GM12878 (cell line): ENCODE measurements at regions not wholly inside any gene's neighbourhood (a gene's known extent, or its start where the extent isn't known, plus 50 kb on each side); places are given as distances from the start of the nearest gene placed in this dataset.

ENCODE experiments used
- ATAC-seq: fragments of 200-7000 bp; cut with Tn5 transposase; 3 replicates; pipeline ENCODE4 v1.9.1; 2020; ENCODE audit warnings: mild to moderate bottlenecking, moderate library complexity
- BruUV-seq: library from RNA; stranded (reverse); fragments of 400-500 nt; replicated peaks from 2 replicates; lab custom pipeline; 2021; lab: Mats Ljungman, UMichigan
- CTCF ChIA-PET: fragments of 300-600 bp; sonication (Branson Sonifier 250); formaldehyde crosslinking; extraction: SDS; loops from one replicate; lab custom pipeline; 2021; ENCODE audit warnings: inconsistent platforms; lab: Yijun Ruan, JAX
- POLR2A ChIA-PET: fragments of 350-600 bp; formaldehyde crosslinking; extraction: SDS; loops from one replicate; lab custom pipeline; 2021; ENCODE audit warnings: inconsistent platforms; lab: Charles Lee
- RAD21 ChIA-PET: fragments of 300-600 bp; sonication (Branson Sonifier 250); formaldehyde crosslinking; loops from one replicate; lab custom pipeline; 2023; ENCODE audit warnings: antibody characterized with exemption; ENCODE audit not compliant: unreplicated experiment; lab: Charles Lee
- SMC1A ChIA-PET: fragments of 300-600 bp; sonication (Branson Sonifier 250); formaldehyde crosslinking; loops from one replicate; lab custom pipeline; 2023; ENCODE audit not compliant: unreplicated experiment, uncharacterized antibody; lab: Charles Lee
- DNase-seq: peaks from one replicate; pipeline ENCODE4 v3.0.0-alpha.2; 2011; ENCODE audit warnings: low read depth, low spot score
- FAIRE-seq: peaks from 3 replicates; lab custom pipeline; 2011; peaks lifted over from hg19 to GRCh38; lab: Jason Lieb, UNC
- H2AFZ ChIP-seq: 2 replicates; pipeline ENCODE4 v1.6.0; 2011; ENCODE audit warnings: low read depth, low read length, control low read depth; ENCODE audit not compliant: control insufficient read depth
- H3K27ac ChIP-seq: 2 replicates; pipeline ENCODE4 v1.5.1; 2011; ENCODE audit warnings: control low read depth; ENCODE audit not compliant: control insufficient read depth, insufficient read depth
- H3K27me3 ChIP-seq, 2 experiments: replicated peaks in 1 of 2; 2 replicates each; pipeline versions ENCODE4 v1.6.0 to v1.6.1; 2011; ENCODE audit warnings: low read length in 1 of 2; ENCODE audit not compliant: control insufficient read depth in 2 of 2, insufficient read depth in 2 of 2
- H3K36me3 ChIP-seq, 2 experiments: 2 replicates each; pipeline ENCODE4 v1.5.1; 2011; ENCODE audit warnings: low read length in 1 of 2; ENCODE audit not compliant: control insufficient read depth in 2 of 2, insufficient read depth in 2 of 2
- H3K4me1 ChIP-seq: 2 replicates; pipeline ENCODE4 v1.6.1; 2011; ENCODE audit warnings: mild to moderate bottlenecking, low read length, moderate library complexity, mixed read lengths; ENCODE audit not compliant: control insufficient read depth, insufficient read depth
- H3K4me2 ChIP-seq: 2 replicates; pipeline ENCODE4 v1.6.0; 2011; ENCODE audit warnings: control low read depth; ENCODE audit not compliant: control insufficient read depth, insufficient read depth
- H3K4me3 ChIP-seq: fragments of 200-600 bp; sonication (generic); 2 replicates; pipeline ENCODE4 v1.5.1; 2016
- H3K79me2 ChIP-seq: 2 replicates; pipeline ENCODE4 v1.6.0; 2011; ENCODE audit warnings: low read length; ENCODE audit not compliant: control insufficient read depth, insufficient read depth
- H3K9ac ChIP-seq: 2 replicates; pipeline ENCODE4 v1.8.0; 2011; ENCODE audit warnings: low read length, control low read depth, mixed read lengths; ENCODE audit not compliant: control insufficient read depth, insufficient read depth
- H3K9me3 ChIP-seq: replicated peaks from 3 replicates; pipeline ENCODE4 v1.5.1; 2011; ENCODE audit warnings: mild to moderate bottlenecking, low read length; ENCODE audit not compliant: control insufficient read depth, insufficient read depth
- H4K20me1 ChIP-seq: 2 replicates; pipeline ENCODE4 v1.6.0; 2011; ENCODE audit not compliant: control insufficient read depth, insufficient read depth
- CREM ChIP-seq: IDR thresholded peaks from 2 replicates; pipeline ENCODE4 v1.6.1; 2014; ENCODE audit warnings: antibody characterized with exemption, low read depth
- LARP7 ChIP-seq: fragments of 450-650 bp; IDR thresholded peaks from 2 replicates; pipeline ENCODE4 v1.6.1; 2017; ENCODE audit warnings: mild to moderate bottlenecking
- MTA2 ChIP-seq: fragments of 450-650 bp; IDR thresholded peaks from 2 replicates; pipeline ENCODE4 v1.6.1; 2016; ENCODE audit warnings: low read depth, mild to moderate bottlenecking, moderate library complexity
- MYB ChIP-seq: fragments of 150-350 bp; IDR thresholded peaks from 2 replicates; pipeline ENCODE4 v1.6.1; 2014; ENCODE audit warnings: mild to moderate bottlenecking, low read depth, low read length, borderline replicate concordance
- PKNOX1 ChIP-seq: fragments of 450-650 bp; IDR thresholded peaks from 2 replicates; pipeline ENCODE4 v1.6.1; 2016; ENCODE audit warnings: mild to moderate bottlenecking
- POU2F2 ChIP-seq: IDR thresholded peaks from 3 replicates; pipeline ENCODE4 v1.6.1; 2011; ENCODE audit warnings: low read depth, mild to moderate bottlenecking, low read length, borderline replicate concordance
- RCOR1 ChIP-seq: conservative IDR thresholded peaks from 2 replicates; pipeline ENCODE4 v1.6.1; 2012; ENCODE audit warnings: low read depth, low read length, improper control_type of control experiment
- RELA ChIP-seq: fragments of 450-650 bp; IDR thresholded peaks from 2 replicates; pipeline ENCODE4 v1.8.0; 2014; ENCODE audit warnings: borderline replicate concordance; ENCODE audit not compliant: partially characterized antibody
- WGBS: methylation state at CpG from one replicate; pipeline ENCODE4 v1.1.6; 2016; ENCODE audit warnings: low lambda C conversion rate; ENCODE audit not compliant: insufficient replicate concordance, insufficient coverage; ENCODE audit errors: missing lambda C conversion rate; 5-methylcytosine and 5-hydroxymethylcytosine counted together
- in situ Hi-C: fragments of 300-500 bp; cut with MboI; formaldehyde crosslinking; loops from 9 replicates; pipeline ENCODE4 v1.14.3; 2018; ENCODE audit warnings: mixed read lengths
- intact Hi-C: fragments of 100-400 bp; cut with micrococcal nuclease; formaldehyde crosslinking; loops from one replicate; pipeline ENCODE4 v1.14.2; 2022; ENCODE audit not compliant: unreplicated experiment

GRCh38 chr18:78769502-78770105 is 210.0 kb upstream of the SALL3 start:
- no peak overlapping the region for H3K4me3 ChIP-seq
- DNase-seq (no peak), ATAC-seq (no peak)
- H3K9me3 ChIP-seq, result no peaks in the 10 kb centered on the region
- intact Hi-C loops, result no loop called here
- RAD21 ChIA-PET, result no interaction called here
- H4K20me1 ChIP-seq, result no peaks in the 10 kb centered on the region
- no peak overlapping the region for H3K4me2 ChIP-seq
- POLR2A ChIA-PET, result no interaction called here
- BruUV-seq, result no TSS peak
- TF ChIP-seq CREM (no peak), POU2F2 (no peak), LARP7 (no peak), PKNOX1 (no peak), MTA2 (no peak)
- TF ChIP-seq, all 136 proteins: peak for 0
- H3K4me1 ChIP-seq, result no peaks in the 10 kb centered on the region
- H2AFZ ChIP-seq, result no peak overlapping the region
- no peaks in the 10 kb centered on the region for H3K36me3 ChIP-seq
- H3K79me2 ChIP-seq, result no peaks in the 10 kb centered on the region
- FAIRE-seq, result no peak
- no peak overlapping the region for H3K27ac ChIP-seq
- in situ Hi-C loops, result no loop called here
- SMC1A ChIA-PET, result no interaction called here
- CTCF ChIA-PET, result no interaction called here
- no peaks in the 10 kb centered on the region for H3K27me3 ChIP-seq
- H3K9ac ChIP-seq, result no peak overlapping the region
- WGBS, result 62% methylated on average over 18 of the region's 18 CpGs

GRCh38 chr18:78770139-78770822 is 209.3 kb upstream of the SALL3 start:
- TF ChIP-seq MYB (no peak), RCOR1 (no peak), RELA (no peak)
- H2AFZ ChIP-seq, result no peak overlapping the region
- H3K9ac ChIP-seq, result no peak overlapping the region
- WGBS, result 56% methylated on average over 21 of the region's 21 CpGs
- H3K27me3 ChIP-seq, result no peaks in the 10 kb centered on the region
- ChIA-PET CTCF (no interaction called here), RAD21 (no interaction called here), POLR2A (no interaction called here), SMC1A (no interaction called here)
- no peak overlapping the region for H3K27ac ChIP-seq
- no peak overlapping the region for H3K4me2 ChIP-seq
- H4K20me1 ChIP-seq, result no peaks in the 10 kb centered on the region
- ATAC-seq (no peak), DNase-seq (no peak), FAIRE-seq (no peak)
- H3K36me3 ChIP-seq, result no peaks in the 10 kb centered on the region
- no peaks in the 10 kb centered on the region for H3K4me1 ChIP-seq
- intact Hi-C loops (no loop called here), in situ Hi-C loops (no loop called here)
- H3K9me3 ChIP-seq, result no peaks in the 10 kb centered on the region
- H3K79me2 ChIP-seq, result no peaks in the 10 kb centered on the region
- no peak overlapping the region for H3K4me3 ChIP-seq
- BruUV-seq, result no TSS peak
